ENCODE measurements at regions not wholly inside any gene's neighbourhood (a gene's known extent, or its start where the extent isn't known, plus 50 kb on each side); places are given as distances from the start of the nearest gene placed in this dataset.

DNA sequence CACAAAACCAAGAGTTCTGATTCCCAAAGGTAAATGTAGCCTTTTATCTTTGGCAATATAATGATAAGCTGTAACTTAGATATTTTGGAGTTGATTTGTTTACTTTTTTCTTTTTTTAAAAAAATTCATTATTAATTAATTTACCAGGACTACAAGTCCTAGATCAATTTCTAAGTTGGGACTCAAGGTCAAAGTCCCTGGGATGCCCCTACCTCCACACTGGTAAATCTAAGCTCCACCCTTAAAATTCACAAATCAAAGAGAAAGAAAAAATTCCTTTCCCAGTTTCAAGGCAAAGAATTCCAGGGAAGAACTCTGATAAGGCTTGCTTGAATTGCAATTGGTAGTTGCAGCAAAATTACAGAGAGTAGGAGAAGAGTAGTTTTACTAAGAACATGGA, 71.3 kb downstream of the MDH1 start:
- TF ChIP-seq, protein P1, sequence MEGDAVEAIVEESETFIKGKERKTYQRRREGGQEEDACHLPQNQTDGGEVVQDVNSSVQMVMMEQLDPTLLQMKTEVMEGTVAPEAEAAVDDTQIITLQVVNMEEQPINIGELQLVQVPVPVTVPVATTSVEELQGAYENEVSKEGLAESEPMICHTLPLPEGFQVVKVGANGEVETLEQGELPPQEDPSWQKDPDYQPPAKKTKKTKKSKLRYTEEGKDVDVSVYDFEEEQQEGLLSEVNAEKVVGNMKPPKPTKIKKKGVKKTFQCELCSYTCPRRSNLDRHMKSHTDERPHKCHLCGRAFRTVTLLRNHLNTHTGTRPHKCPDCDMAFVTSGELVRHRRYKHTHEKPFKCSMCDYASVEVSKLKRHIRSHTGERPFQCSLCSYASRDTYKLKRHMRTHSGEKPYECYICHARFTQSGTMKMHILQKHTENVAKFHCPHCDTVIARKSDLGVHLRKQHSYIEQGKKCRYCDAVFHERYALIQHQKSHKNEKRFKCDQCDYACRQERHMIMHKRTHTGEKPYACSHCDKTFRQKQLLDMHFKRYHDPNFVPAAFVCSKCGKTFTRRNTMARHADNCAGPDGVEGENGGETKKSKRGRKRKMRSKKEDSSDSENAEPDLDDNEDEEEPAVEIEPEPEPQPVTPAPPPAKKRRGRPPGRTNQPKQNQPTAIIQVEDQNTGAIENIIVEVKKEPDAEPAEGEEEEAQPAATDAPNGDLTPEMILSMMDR (IDR thresholded peaks at IDR 0.05), result no peak
- no peak for TF ChIP-seq POLR2A (IDR thresholded peaks at IDR 0.05; ENCODE audit: low read length)
